AG04450 (cell line): ENCODE measurements at regions not wholly inside any gene's neighbourhood (a gene's known extent, or its start where the extent isn't known, plus 50 kb on each side); places are given as distances from the start of the nearest gene placed in this dataset.
A peak's percentile ranks its signal among the peaks of the same experiment; 100 is the strongest.

Experiments
- CTCF ChIA-PET: fragments of 300-600, 350-600 bp; formaldehyde crosslinking; extraction: SDS; loops from one replicate; lab custom pipeline; 2022; ENCODE audit warnings: antibody characterized with exemption, inconsistent platforms; lab: Charles Lee
- POLR2A ChIA-PET: fragments of 350-600 bp; formaldehyde crosslinking; extraction: SDS; loops from one replicate; lab custom pipeline; 2021; ENCODE audit warnings: antibody characterized with exemption, inconsistent platforms; lab: Yijun Ruan, JAX
- DNase-seq: peaks from one replicate; pipeline ENCODE4 v3.0.0-alpha.2; 2011; ENCODE audit warnings: low read depth, low spot score
- H3K27ac ChIP-seq: one replicate; pipeline ENCODE4 v1.5.1; 2012; ENCODE audit warnings: low read depth, low read length, control low read depth
- H3K27me3 ChIP-seq: one replicate; pipeline ENCODE4 v1.6.0; 2012; ENCODE audit warnings: low read length; ENCODE audit not compliant: control insufficient read depth, insufficient read depth
- H3K4me3 ChIP-seq: 2 replicates; pipeline ENCODE4 v1.5.1; 2011; ENCODE audit warnings: mild to moderate bottlenecking, low read depth, low read length, control low read depth
- H3K9me3 ChIP-seq: 2 replicates; pipeline ENCODE4 v1.5.1; 2012; ENCODE audit warnings: low read length; ENCODE audit not compliant: control insufficient read depth, insufficient read depth
- CTCF ChIP-seq: IDR thresholded peaks from 2 replicates; pipeline ENCODE4 v1.5.1; 2011; ENCODE audit warnings: low read depth, low read length, control low read depth, inconsistent platforms

- H3K9me3 ChIP-seq = no peaks in the 10 kb centered on the region
- POLR2A ChIA-PET = no interaction called here
- CTCF ChIA-PET = no interaction called here
- H3K27me3 ChIP-seq = peaks cover 3% of the 10 kb centered on the region
- TF ChIP-seq CTCF = no peak
- DNase-seq = no peak
- no peak overlapping the region for H3K4me3 ChIP-seq
- no peak overlapping the region for H3K27ac ChIP-seq
These were observed 200.4 kb upstream of the ZFHX3 start for GRCh38 chr16:73248316-73248715.

GRCh38 chr16:73240920-73241319 is 193.0 kb upstream of the ZFHX3 start:
- POLR2A ChIA-PET = no interaction called here
- no peaks in the 10 kb centered on the region for H3K9me3 ChIP-seq
- no peak for DNase-seq
- no peak for TF ChIP-seq CTCF
- H3K27ac ChIP-seq = no peak overlapping the region
- CTCF ChIA-PET = no interaction called here
- peaks cover 8% of the 10 kb centered on the region for H3K27me3 ChIP-seq
- H3K4me3 ChIP-seq = no peak overlapping the region

- CTCF ChIA-PET = interaction anchor here (0.6 kb wide), 3 partner anchors 25 to 734 kb away, joined by 3 to 4 read pairs (median 4); no protein-coding TSS in a partner anchor
- POLR2A ChIA-PET = no interaction called here
- TF ChIP-seq CTCF = no peak
These were observed 189.7 kb upstream of the ZFHX3 start for GRCh38 chr16:73237601-73238000.

GRCh38 chr16:73234496-73234895 is 186.6 kb upstream of the ZFHX3 start:
- DNase-seq = no peak
- no peak overlapping the region for H3K4me3 ChIP-seq
- H3K27me3 ChIP-seq = peaks cover 3% of the 10 kb centered on the region
- peaks cover 3% of the 10 kb centered on the region; the same call in 1 of the 2 replicates for H3K9me3 ChIP-seq
- CTCF ChIA-PET = no interaction called here
- H3K27ac ChIP-seq = no peak overlapping the region
- no peak for TF ChIP-seq CTCF
- POLR2A ChIA-PET = no interaction called here

More at GRCh38 chr16:73237601-73238000, 189.7 kb upstream of the ZFHX3 start:
- Histone ChIP-seq H3K27me3 (peaks cover 3% of the 10 kb centered on the region), H3K27ac (no peak overlapping the region), H3K9me3 (no peaks in the 10 kb centered on the region), H3K4me3 (no peak overlapping the region)
- DNase-seq = no peak

GRCh38 chr16:73233846-73234424 is 186.0 kb upstream of the ZFHX3 start:
- H3K27me3 ChIP-seq = peaks cover 3% of the 10 kb centered on the region
- H3K27ac ChIP-seq = no peak overlapping the region
- no peak for DNase-seq
- CTCF ChIA-PET = interaction anchor here (0.9 kb wide), 1 partner anchor 645 kb away, joined by 3 read pairs; no protein-coding TSS in a partner anchor
- POLR2A ChIA-PET = interaction anchor here (0.8 kb wide), 1 partner anchor 350 kb away, joined by 5 read pairs; no protein-coding TSS in a partner anchor
- TF ChIP-seq CTCF = no peak
- peaks cover 3% of the 10 kb centered on the region; the same call in 1 of the 2 replicates for H3K9me3 ChIP-seq
- H3K4me3 ChIP-seq = peak overlapping the region; percentile 26; the same call in 1 of the 2 replicates
